GM19035 (cell line): ENCODE measurements at regions not wholly inside any gene's neighbourhood (a gene's known extent, or its start where the extent isn't known, plus 50 kb on each side); places are given as distances from the start of the nearest gene placed in this dataset.

Source experiments
- ATAC-seq: cut with Tn5 transposase; IDR thresholded peaks from one replicate; pipeline ENCODE4 v1.9.1; 2021; ENCODE audit not compliant: unreplicated experiment

DNA sequence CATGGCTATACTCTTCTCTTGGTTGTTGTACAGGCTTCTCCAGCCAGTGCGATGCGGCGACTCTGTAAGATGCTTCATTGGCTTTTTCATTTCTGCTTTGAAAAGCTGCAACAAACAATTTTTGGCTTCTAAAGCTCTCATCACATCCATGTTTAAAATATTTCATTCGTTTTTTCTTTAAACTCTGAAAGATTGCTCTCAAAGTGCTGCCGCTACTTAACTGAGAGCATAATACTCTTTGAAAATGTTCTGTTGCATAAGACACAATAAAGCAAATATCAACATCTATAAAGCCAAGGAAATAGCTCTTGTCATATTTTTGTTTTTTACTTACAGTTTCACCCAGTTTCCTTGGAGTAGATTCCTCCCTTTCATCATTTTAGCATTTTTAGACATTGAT, 468.3 kb downstream of the TBC1D22A start:
- no peak for ATAC-seq

GRCh38 chr22:47230251-47230650, 467.8 kb downstream of the TBC1D22A start:
- ATAC-seq: no peak

DNA sequence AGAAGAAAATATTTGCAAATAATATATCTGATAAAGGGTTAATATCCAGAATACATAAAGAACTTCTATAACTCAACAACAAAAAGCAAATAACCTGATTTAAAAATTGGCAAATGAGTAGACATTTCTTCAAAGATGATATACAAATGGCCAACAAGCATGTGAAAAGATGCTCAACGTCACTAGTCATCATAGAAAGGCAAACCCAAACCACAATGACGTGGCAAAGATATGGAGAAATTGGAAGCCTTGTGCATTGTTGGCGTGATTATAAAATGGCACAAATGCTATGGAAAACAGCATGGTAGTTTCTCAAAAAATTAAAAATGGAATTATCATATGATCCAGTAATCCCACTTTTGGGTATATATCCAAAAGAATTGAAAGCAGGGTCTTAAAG, 466.3 kb downstream of the TBC1D22A start:
- ATAC-seq: no peak

- ATAC-seq: no peak
Measured at GRCh38 chr22:47225931-47226633, 463.6 kb downstream of the TBC1D22A start.

DNA sequence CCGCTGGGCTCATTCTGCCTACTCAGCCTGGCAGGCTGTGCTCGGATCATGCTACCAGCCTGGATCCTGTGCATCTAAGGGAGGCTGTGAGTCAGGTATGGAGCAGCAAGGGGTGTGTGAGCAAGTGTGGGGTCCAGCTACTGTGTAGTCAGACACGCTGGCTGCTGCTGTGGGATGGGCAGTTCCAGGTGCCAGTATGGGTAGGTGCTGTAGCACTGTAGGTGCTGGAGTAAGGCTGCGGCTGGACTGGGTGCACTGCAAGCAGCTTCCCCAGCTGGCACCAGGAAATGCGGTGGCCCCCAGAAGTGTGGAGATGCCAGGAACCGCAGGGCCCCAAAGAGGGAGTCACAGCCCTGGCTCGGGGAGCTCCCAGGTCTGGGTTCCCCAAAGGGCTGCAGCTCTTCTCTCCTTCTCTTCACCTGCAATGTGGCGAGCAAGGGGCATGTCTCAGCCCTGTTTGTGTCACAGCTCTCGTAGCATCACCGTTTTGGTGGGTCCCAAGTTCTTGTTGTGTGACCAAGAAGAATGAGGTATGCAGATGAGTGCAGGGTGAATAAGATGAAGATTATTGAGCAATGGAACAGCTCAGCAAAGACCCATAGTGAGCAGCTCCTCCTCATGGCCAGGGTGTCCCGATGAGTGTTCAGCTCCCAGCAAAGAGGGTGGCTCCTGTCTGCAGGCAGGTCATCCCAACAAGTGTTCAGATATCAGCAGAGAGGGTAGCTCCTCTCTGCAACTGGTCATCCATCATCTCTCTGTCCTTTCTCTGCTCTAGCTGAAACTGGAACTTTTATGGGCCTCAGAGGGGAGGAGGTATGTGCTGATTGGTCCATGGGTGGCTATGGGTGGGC, 462.9 kb downstream of the TBC1D22A start:
- no peak for ATAC-seq
